ENCODE measurements at regions not wholly inside any gene's neighbourhood (a gene's known extent, or its start where the extent isn't known, plus 50 kb on each side); places are given as distances from the start of the nearest gene placed in this dataset.

GRCh38 chr4:82201303-82201702 is 172.5 kb downstream of the HNRNPD start:
- ChIA-PET RAD21 (ENCODE audit: unreplicated experiment) (no interaction called here), SMC1A (ENCODE audit: uncharacterized antibody, unreplicated experiment) (interaction anchor here (1.2 to 1.3 kb wide), 2 partner anchors 734 to 795 kb away, joined by 4 to 9 read pairs; no protein-coding TSS in a partner anchor), POLR2A (no interaction called here), CTCF (interaction anchor here (0.9 to 1.7 kb wide), 8 partner anchors 10 to 735 kb away, joined by 3 to 13 read pairs (median 4); no protein-coding TSS in a partner anchor)
- no peak overlapping the region for H3K4me3 ChIP-seq
- H3K9ac ChIP-seq (ENCODE audit: control insufficient read depth, insufficient read depth, low read length), result no peak overlapping the region
- no peaks in the 10 kb centered on the region for H3K79me2 ChIP-seq (ENCODE audit: control insufficient read depth, insufficient read depth, low read length)
- no peaks in the 10 kb centered on the region for H4K20me1 ChIP-seq (ENCODE audit: control insufficient read depth, insufficient read depth)
- in situ Hi-C loops (cut with MboI) (loop anchor here (5.0 kb wide), 2 partner anchors 734 to 794 kb away; no protein-coding TSS in a partner anchor), intact Hi-C loops (cut with micrococcal nuclease; ENCODE audit: unreplicated experiment) (loop anchor here (5.0 kb wide), 1 partner anchor 289 kb away; no protein-coding TSS in a partner anchor)
- ATAC-seq (no peak), FAIRE-seq (no peak), DNase-seq (ENCODE audit: low read depth, low spot score) (no peak)
- no peak overlapping the region for H3K27ac ChIP-seq (ENCODE audit: control insufficient read depth, insufficient read depth)
- no peaks in the 10 kb centered on the region for H3K4me1 ChIP-seq (ENCODE audit: control insufficient read depth, insufficient read depth, low read length)
- BruUV-seq (replicated peaks), result no TSS peak
- no peak overlapping the region for H2AFZ ChIP-seq (ENCODE audit: control insufficient read depth, low read depth, low read length)
- no peak for TF ChIP-seq E2F4 (IDR thresholded peaks at IDR 0.05; ENCODE audit: low read depth, low read length)
- no peak for TF ChIP-seq ZNF622 (IDR thresholded peaks at IDR 0.05)
- no peak for TF ChIP-seq PML (IDR thresholded peaks at IDR 0.05; ENCODE audit: low read length)
- no peak for TF ChIP-seq EZH2 (IDR thresholded peaks at IDR 0.05; ENCODE audit: borderline replicate concordance, control insufficient read depth, low read depth, low read length)
- TF ChIP-seq NR2C2 (IDR thresholded peaks at IDR 0.05; ENCODE audit: borderline replicate concordance, control insufficient read depth, insufficient read length, low read depth), result no peak
- no peak for TF ChIP-seq KLF5 (IDR thresholded peaks at IDR 0.05; ENCODE audit: partially characterized antibody)
- TF ChIP-seq BMI1 (IDR thresholded peaks at IDR 0.05; ENCODE audit: borderline replicate concordance), result no peak
- TF ChIP-seq POLR2AphosphoS5 (IDR thresholded peaks at IDR 0.05; ENCODE audit: low read length), result no peak
- no peak for TF ChIP-seq YBX1 (IDR thresholded peaks at IDR 0.05)
- TF ChIP-seq RFX5 (IDR thresholded peaks at IDR 0.05; ENCODE audit: low read depth, low read length), result no peak
- no peak for TF ChIP-seq NR2C1 (IDR thresholded peaks at IDR 0.05)
- no peak for TF ChIP-seq PAX8 (IDR thresholded peaks at IDR 0.05)
- no peak for TF ChIP-seq TCF12 (IDR thresholded peaks at IDR 0.05; ENCODE audit: low read depth, low read length)
- no peak for TF ChIP-seq ATF7 (IDR thresholded peaks at IDR 0.05; ENCODE audit: low read depth)
- TF ChIP-seq, protein P1, sequence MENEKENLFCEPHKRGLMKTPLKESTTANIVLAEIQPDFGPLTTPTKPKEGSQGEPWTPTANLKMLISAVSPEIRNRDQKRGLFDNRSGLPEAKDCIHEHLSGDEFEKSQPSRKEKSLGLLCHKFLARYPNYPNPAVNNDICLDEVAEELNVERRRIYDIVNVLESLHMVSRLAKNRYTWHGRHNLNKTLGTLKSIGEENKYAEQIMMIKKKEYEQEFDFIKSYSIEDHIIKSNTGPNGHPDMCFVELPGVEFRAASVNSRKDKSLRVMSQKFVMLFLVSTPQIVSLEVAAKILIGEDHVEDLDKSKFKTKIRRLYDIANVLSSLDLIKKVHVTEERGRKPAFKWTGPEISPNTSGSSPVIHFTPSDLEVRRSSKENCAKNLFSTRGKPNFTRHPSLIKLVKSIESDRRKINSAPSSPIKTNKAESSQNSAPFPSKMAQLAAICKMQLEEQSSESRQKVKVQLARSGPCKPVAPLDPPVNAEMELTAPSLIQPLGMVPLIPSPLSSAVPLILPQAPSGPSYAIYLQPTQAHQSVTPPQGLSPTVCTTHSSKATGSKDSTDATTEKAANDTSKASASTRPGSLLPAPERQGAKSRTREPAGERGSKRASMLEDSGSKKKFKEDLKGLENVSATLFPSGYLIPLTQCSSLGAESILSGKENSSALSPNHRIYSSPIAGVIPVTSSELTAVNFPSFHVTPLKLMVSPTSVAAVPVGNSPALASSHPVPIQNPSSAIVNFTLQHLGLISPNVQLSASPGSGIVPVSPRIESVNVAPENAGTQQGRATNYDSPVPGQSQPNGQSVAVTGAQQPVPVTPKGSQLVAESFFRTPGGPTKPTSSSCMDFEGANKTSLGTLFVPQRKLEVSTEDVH (IDR thresholded peaks at IDR 0.05; ENCODE audit: low read depth, partially characterized antibody), result no peak
- TF ChIP-seq, protein P2, sequence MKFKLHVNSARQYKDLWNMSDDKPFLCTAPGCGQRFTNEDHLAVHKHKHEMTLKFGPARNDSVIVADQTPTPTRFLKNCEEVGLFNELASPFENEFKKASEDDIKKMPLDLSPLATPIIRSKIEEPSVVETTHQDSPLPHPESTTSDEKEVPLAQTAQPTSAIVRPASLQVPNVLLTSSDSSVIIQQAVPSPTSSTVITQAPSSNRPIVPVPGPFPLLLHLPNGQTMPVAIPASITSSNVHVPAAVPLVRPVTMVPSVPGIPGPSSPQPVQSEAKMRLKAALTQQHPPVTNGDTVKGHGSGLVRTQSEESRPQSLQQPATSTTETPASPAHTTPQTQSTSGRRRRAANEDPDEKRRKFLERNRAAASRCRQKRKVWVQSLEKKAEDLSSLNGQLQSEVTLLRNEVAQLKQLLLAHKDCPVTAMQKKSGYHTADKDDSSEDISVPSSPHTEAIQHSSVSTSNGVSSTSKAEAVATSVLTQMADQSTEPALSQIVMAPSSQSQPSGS (IDR thresholded peaks at IDR 0.05; ENCODE audit: low read length), result no peak
- no peaks in the 10 kb centered on the region for H3K9me3 ChIP-seq (replicated peaks; ENCODE audit: control insufficient read depth, insufficient read depth, low read length)
- no peaks in the 10 kb centered on the region for H3K27me3 ChIP-seq (replicated peaks in 1 of 2; ENCODE audit: control insufficient read depth in 2 of 2, insufficient read depth in 2 of 2, low read length in 1 of 2)
- H3K4me2 ChIP-seq (ENCODE audit: control insufficient read depth, insufficient read depth), result no peak overlapping the region
- no peaks in the 10 kb centered on the region for H3K36me3 ChIP-seq (ENCODE audit: control insufficient read depth in 2 of 2, insufficient read depth in 2 of 2, low read length in 1 of 2)
- 0% methylated on average over 1 of the region's 1 CpG for WGBS (ENCODE audit: insufficient coverage, insufficient replicate concordance, low lambda C conversion rate, missing lambda C conversion rate)

All from GM12878 (cell line).